Kasumi-1 (cell line): ENCODE measurements at regions not wholly inside any gene's neighbourhood (a gene's known extent, or its start where the extent isn't known, plus 50 kb on each side); places are given as distances from the start of the nearest gene placed in this dataset.

Experiments
- DNase-seq, 2 experiments: peaks; one replicate each; lab custom pipeline; 2025; lab: John Stamatoyannopoulos, UW

DNA sequence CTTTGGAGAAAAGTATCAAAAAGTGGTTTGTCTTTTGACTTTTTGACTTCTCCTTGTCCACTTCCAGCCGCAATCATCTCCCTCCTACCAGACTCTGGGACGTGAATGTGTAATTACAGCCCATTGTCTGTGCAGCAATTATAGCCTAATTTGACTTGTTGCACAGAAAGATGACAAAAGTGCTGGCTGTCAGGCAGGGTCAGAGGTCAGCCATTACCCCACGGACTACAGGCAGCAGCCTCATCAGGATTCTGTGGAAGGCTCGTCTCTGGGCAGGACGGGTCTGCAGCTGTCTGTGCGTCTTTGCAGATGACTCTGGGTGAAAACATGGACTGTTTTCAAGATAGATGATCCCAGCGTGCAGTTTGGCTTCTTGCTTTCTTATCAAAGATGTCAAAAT is 102.2 kb upstream of the EDNRB start:
- no peak for DNase-seq

DNA sequence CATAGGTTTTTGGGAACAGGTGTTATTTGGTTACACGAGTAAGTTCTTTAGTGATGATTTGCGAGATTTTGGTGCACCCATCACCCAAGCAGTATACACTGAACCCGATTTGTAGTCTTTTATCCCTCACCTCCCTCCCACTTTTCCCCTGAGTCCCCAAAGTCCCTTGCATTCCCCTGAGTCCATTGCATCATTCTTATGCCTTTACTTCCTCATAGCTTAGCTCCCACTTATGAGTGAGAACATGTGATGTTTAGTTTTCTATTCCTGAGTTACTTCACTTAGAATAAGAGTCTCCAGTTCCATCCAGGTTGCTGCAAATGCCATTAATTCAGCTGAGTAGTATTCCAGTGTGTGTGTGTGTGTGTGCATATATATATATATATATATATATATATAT is 97.2 kb upstream of the EDNRB start:
- DNase-seq, result peak; percentile 31

DNA sequence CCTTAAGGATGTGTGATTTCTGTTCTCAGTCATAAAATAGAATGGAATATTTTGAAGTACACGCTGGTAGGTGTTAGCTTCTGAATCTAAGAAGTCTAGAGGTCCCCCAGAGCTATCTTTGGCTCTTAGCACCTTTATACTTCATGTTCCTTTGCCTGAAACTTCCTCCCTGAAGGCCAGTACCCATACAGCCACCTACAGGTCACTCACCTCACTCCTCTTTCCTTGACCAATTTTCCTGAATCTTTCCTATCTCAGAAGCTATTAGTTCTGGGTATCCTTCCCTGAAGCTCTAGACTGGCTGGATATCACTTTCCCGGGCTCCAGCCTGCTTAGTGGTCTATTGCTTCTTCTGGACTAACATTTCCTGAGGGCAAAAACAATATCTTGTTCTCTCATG is 93.4 kb upstream of the EDNRB start:
- no peak for DNase-seq

DNA sequence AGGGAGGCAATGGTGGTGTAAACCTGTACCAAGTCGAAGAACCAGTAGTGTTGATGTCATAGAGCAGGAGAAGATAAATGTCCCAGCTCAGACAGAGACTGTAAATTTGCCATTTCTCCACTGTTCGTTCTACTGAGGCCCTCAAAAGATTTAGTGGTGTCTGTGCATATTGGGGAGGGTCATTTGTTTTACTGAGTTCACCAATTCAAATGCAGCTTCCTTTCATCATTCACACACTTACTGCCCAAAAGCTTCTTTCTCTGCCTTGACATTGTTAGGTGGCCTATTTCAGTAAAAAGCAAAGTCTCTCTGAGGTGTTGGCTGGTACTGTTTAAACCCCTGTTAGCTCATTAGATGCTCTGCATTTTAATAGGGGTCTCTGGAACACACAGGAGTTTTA is 86.2 kb upstream of the EDNRB start:
- DNase-seq, result no peak

DNA sequence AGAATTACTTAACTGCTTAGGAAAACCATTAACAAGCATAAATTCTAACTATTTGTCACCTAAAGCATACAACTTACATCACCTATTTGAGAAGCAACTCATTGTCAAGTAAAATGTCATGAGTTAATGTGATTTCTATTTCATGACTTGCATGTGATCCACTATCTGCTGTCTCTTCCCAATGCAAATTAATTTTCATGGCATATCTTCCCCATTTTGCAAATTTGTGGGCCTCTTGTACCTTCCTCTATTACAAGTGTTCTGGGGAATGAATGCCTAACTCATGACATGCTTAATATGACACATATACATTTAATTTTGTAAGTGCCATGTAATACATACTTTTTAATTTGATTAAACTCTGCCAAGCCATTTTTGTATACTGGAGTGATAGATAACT is 81.1 kb upstream of the EDNRB start:
- DNase-seq, result no peak

DNA sequence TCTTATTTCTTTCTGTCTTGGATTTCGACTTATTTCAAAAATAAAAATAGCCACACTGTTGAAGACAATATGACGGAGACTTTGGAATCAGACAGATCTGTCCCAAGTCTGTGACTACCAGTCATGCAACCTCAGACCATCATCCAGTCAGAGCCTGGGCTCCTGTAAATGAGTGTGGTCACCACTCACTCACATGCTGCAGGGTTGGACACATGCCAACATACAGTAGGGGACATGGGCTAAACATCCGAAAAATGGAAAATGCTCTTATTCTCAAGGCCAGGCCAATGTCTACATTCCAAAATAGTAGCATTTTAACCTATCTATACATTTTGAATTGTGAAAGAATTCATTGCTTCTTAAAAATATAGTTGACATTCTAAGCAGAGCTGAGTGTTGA is 75.5 kb upstream of the EDNRB start:
- DNase-seq, result no peak

DNA sequence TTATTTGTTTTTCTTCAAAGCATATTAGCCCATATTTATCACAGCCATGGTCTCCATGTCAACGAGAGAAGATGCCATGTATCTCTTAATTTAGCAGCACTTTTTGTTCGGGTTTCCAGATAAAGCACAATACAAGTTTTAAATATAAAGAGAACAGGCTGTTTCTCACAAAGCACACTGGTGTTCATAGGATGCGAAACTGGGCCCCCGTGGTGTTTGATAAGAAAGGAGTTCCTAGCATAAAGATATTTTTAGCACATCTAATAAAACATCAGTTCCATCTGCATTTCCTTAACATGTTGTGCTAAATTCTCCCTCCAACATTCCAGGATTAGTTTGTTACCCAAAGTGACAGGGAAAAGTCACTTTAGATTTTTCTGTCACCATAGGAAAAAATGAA is 72.4 kb upstream of the EDNRB start:
- DNase-seq, result no peak

DNA sequence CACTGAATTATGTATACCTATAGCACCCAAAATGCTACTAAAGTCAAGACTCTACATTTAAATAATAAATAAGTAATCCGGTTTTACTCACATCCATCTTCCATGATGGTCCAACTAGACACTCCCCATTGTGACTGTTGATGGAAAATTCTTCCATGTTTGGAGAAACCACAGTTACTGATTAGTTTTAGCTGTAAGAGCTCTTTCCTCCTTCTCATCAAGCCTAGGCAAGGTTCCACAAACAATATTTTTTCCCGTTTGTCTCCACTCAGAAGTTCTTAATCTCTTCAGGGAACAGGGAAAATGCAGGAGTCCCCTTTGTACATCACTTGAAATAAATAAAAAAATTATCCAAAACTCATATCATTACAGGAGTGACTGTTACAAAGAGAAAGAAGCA is 70.7 kb upstream of the EDNRB start:
- no peak for DNase-seq

DNA sequence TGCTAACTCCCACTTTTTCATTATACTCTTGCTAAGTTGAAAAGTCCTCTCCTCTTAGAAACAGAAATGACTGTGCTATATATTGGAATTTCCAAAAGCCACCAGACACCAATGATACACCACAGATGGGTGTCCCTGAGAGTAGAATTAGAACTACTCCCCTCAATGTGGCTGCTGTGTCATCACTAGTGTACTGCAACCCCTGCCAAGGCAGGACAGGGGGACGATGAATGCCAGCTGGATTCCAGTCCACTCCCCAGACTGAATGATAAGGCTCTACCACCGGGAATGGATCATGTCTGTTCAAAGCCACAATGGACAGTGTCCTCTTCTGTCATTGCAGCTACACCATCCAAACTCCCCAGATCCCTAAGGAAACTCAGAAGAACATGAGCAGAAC is 69.7 kb upstream of the EDNRB start:
- DNase-seq, result no peak

DNA sequence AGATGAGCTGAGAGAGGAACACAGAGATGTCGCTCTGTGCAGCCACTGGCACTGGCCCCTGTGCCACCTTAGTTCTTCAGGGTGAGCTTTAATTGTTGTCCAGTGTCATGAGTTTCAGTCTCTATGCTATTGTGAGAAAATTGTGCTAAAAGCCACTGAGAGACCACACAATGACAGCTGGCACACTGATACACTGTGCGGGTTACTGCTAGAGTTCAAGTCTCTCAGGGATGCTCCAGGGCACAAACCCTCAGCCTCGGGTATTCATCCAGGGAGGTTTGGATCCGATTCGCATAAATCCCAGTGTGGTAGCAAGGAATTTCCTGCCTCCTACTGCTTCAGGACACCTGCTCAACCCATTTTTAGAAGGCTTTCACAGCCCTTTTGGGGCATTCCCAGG is 68.1 kb upstream of the EDNRB start:
- DNase-seq, result no peak

DNA sequence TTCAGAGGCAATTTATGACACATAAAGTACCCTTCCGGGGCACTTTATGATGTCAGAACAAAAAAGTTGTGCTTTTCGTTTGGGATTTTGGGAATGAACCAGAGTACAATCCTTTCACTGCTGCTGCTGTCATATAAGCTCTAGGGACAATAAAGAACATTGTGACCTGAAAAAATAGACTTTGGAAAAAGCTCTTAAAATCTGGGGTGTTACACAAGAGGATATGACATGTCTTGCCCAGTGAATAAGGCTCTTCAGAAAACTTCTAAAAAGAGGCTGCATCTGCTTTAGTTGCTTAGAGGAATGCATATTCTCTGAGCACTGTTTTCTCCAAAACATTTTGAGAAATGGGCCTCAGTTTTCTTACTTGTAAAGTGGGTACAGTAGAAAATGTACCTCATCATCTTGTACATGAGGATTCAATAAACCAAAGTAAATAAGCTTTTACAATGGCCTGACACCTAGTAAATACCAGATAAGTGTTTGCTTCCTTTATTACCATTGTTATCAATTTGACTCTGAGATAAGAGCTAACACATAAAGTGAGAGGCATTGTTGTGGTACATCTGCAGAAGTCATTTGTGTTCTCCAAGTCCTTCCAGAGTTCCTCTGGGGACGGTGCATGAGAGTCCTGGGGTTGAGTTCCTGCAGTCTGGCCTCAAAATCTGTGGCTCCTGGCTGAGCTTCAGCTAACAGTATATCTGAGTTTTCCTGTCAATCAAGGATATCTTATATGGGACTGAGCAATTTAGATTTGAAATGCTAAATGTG is 67.4 kb upstream of the EDNRB start:
- DNase-seq, result no peak

DNA sequence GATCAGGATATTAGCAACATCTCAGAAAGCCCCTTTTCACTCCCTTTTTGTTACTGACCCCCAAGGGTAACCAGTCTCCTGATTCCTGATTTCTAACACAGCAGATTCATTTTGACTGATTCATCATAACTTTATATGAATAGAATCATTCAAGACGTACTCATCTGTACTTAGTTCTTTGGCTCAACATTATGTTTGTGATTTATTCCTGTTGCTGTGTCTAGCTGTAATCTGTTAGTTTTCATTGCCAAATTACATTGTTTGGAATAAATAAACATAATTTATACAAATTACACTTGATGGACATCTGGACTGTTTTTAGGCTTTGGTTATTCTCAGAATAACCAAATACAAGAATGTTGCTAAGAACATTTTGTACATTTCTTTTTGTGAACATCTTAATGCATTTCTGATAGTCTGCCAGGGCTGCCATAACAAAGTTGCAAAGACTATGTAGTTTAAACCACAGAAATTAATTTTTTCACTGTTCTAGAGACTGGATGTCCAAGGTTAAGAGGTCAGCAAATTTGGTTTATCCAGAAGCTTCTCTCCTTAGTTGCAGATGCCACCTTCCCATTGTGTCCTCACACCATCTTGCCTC is 62.8 kb upstream of the EDNRB start:
- no peak for DNase-seq

DNA sequence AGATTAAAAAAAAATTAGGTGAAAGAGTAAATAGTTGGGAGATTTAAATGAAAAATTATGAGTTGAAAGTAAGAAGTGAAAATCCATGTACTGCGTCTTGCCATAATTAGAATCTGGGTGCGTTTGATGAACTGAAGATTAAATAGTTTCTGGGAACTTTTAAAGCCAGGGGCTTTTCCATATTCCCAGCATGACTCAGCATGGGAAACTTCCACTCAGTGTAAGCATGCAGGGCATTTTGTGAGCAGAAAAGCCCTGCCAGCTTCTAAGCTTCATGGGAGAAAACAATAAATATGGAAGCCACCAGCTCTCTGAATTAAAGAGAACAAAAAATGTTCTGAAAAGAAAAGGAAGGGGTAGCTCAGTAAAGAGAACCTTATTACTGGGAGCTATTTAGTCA is 62.0 kb upstream of the EDNRB start:
- DNase-seq, result no peak

DNA sequence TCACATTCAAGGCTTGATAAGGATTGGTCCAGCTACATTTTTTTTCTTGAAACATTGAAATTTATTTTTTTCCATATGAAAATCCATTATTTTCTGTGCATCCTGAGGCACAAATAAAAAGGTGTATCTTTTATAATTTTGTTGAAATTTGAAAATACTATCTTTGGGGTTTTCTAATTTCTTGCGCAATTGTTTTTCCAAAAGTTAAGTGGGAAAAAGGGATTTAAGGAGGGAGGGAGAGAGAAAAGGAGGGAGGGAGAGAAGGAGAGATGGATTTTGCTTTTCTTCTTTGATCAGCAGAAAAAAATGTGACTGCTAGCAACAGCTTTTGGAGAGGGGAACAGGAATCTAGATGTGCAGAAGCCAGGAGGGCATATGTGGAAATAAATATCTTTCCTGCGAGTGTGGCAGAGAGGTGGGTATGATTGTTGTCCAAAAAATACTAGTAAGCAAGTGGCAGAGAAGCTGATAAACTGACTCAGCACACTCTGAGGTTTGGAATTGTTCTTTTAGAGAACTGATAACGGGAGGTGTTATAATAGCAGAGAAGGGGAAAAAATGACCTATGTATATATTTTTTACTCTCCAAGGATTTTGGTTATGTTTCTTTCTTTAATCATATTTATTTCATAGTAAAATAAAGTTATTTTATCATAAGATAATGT is 61.2 kb upstream of the EDNRB start:
- DNase-seq, result no peak

DNA sequence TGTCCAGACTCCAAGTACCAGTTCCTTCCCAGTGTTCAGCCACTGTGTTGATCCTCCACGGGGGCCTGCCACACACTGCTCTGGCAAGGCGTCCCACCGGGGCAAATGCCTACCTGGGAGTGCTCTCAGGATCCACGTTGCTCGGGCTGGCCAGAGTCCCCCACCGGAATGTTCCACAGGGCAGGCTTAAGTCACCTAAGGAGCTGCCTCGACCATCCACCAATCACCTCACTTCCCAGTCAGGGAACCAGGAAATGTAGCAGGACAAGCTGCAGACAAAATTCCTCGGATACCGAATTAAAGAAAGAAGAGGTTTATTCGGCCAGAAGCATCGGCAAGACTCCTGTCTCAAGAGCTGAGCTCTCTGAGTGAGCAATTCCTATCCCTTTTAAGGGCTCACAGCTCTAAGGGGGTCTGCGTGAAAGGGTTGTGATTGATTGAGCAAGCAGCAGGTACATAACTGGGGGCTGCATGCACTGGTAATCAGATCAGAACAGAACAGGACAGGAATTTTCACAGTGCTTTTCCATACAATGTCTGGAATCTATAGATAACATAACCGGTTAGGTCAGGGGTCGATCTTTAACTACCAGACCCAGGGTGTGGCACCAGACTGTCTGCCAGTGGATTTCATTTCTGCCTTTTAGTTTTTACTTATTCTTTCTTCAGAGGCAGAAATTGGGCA is 56.9 kb upstream of the EDNRB start:
- DNase-seq, result no peak

DNA sequence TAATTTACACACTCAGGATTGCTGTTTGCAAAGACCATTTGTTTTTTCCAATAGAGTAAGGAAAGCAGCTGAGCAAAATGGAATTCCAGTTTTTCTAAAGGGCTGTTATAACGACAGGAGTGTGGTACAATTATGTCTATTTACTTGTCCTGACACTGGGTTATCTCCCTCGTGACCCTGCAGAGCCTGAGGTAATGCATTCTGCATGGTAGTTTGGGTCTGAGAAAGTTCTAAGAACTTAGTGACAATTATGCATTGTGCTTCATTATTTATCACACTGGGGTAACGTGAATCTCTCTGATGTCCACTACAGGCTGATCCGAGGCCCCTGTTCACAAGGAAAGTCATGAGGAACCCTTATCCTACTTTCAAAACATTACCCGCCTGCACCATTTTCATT is 50.7 kb upstream of the EDNRB start:
- no peak for DNase-seq
